ENCODE measurements at regions not wholly inside any gene's neighbourhood (a gene's known extent, or its start where the extent isn't known, plus 50 kb on each side); places are given as distances from the start of the nearest gene placed in this dataset.
A peak's percentile ranks its signal among the peaks of the same experiment; 100 is the strongest.
"Not testable (repeated sequence)": the region's sequence is repeated elsewhere in the genome, so short reads cannot be mapped to it uniquely, and the experiment has no call there.

GRCh38 chr9:75812141-75812540 is 78.3 kb upstream of the PCSK5 start:
- no peak overlapping the region for H3K4me3 ChIP-seq (ENCODE audit: low read depth, low read length)
- no peak for DNase-seq (ENCODE audit: low read depth, low spot score)
- in situ Hi-C loops (cut with HindIII; ENCODE audit: low sequenced_read_pairs), result no loop called here
- TF ChIP-seq CTCF (IDR thresholded peaks at IDR 0.05; ENCODE audit: low read depth, low read length), result no peak

GRCh38 chr9:75814667-75815066 is 75.8 kb upstream of the PCSK5 start:
- in situ Hi-C loops (cut with HindIII; ENCODE audit: low sequenced_read_pairs), result no loop called here
- H3K4me3 ChIP-seq (ENCODE audit: low read depth, low read length), result no peak overlapping the region
- DNase-seq (ENCODE audit: low read depth, low spot score), result peak; percentile 37
- no peak for TF ChIP-seq CTCF (IDR thresholded peaks at IDR 0.05; ENCODE audit: low read depth, low read length)

- in situ Hi-C loops (cut with HindIII; ENCODE audit: low sequenced_read_pairs); H3K4me3 ChIP-seq (ENCODE audit: low read depth, low read length); DNase-seq (ENCODE audit: low read depth, low spot score): not testable (repeated sequence)
Observed at GRCh38 chr9:75820471-75821115, 69.9 kb upstream of the PCSK5 start.

GRCh38 chr9:75823151-75823550 is 67.3 kb upstream of the PCSK5 start:
- no peak for TF ChIP-seq CTCF (IDR thresholded peaks at IDR 0.05; ENCODE audit: low read depth, low read length)
- no peak overlapping the region for H3K4me3 ChIP-seq (ENCODE audit: low read depth, low read length)
- in situ Hi-C loops (cut with HindIII; ENCODE audit: low sequenced_read_pairs), result no loop called here
- no peak for DNase-seq (ENCODE audit: low read depth, low spot score)

- in situ Hi-C loops (cut with HindIII; ENCODE audit: low sequenced_read_pairs), result no loop called here
- no peak overlapping the region for H3K4me3 ChIP-seq (ENCODE audit: low read depth, low read length)
- DNase-seq (ENCODE audit: low read depth, low spot score), result no peak
- TF ChIP-seq CTCF (IDR thresholded peaks at IDR 0.05; ENCODE audit: low read depth, low read length), result no peak
Observed at GRCh38 chr9:75824816-75825568, 65.5 kb upstream of the PCSK5 start.

- no peak for TF ChIP-seq CTCF (IDR thresholded peaks at IDR 0.05; ENCODE audit: low read depth, low read length)
- DNase-seq (ENCODE audit: low read depth, low spot score), result no peak
- in situ Hi-C loops (cut with HindIII; ENCODE audit: low sequenced_read_pairs), result no loop called here
- H3K4me3 ChIP-seq (ENCODE audit: low read depth, low read length), result no peak overlapping the region
Observed at GRCh38 chr9:75826314-75826713, 64.2 kb upstream of the PCSK5 start.

GRCh38 chr9:75830303-75830702 is 60.2 kb upstream of the PCSK5 start:
- H3K4me3 ChIP-seq (ENCODE audit: low read depth, low read length), result no peak overlapping the region
- in situ Hi-C loops (cut with HindIII; ENCODE audit: low sequenced_read_pairs), result no loop called here
- TF ChIP-seq CTCF (IDR thresholded peaks at IDR 0.05; ENCODE audit: low read depth, low read length), result no peak
- DNase-seq (ENCODE audit: low read depth, low spot score), result no peak
